GM04504 (cell line): ENCODE measurements at regions not wholly inside any gene's neighbourhood (a gene's known extent, or its start where the extent isn't known, plus 50 kb on each side); places are given as distances from the start of the nearest gene placed in this dataset.
"Not testable (repeated sequence)": the region's sequence is repeated elsewhere in the genome, so short reads cannot be mapped to it uniquely, and the experiment has no call there.

Experiments used
- DNase-seq: peaks from one replicate; pipeline ENCODE4 v3.0.0-alpha.2; 2012; ENCODE audit warnings: low read depth

- DNase-seq, result not testable (repeated sequence)
These were observed 101.0 kb upstream of the HMX1 start for GRCh38 chr4:8972635-8973034.

- DNase-seq, result not testable (repeated sequence)
These were observed 94.3 kb upstream of the HMX1 start for GRCh38 chr4:8965896-8966295.

- DNase-seq, result not testable (repeated sequence)
These were observed 92.7 kb upstream of the HMX1 start for GRCh38 chr4:8964201-8964788.

- DNase-seq, result not testable (repeated sequence)
These were observed 91.9 kb upstream of the HMX1 start for GRCh38 chr4:8963533-8963932.

GRCh38 chr4:8961343-8961742 lies 89.7 kb upstream of the HMX1 start:
- not testable (repeated sequence) for DNase-seq

- DNase-seq, result not testable (repeated sequence)
These were observed 87.8 kb upstream of the HMX1 start for GRCh38 chr4:8959471-8959870.

- not testable (repeated sequence) for DNase-seq
These were observed 82.4 kb upstream of the HMX1 start for GRCh38 chr4:8954001-8954400.

- DNase-seq, result not testable (repeated sequence)
These were observed 81.2 kb upstream of the HMX1 start for GRCh38 chr4:8952791-8953190.

- not testable (repeated sequence) for DNase-seq
These were observed 80.5 kb upstream of the HMX1 start for GRCh38 chr4:8952109-8952508.

- not testable (repeated sequence) for DNase-seq
These were observed 73.9 kb upstream of the HMX1 start for GRCh38 chr4:8945506-8945905.

GRCh38 chr4:8943367-8943766 lies 71.7 kb upstream of the HMX1 start:
- not testable (repeated sequence) for DNase-seq

GRCh38 chr4:8942088-8942487 lies 70.4 kb upstream of the HMX1 start:
- DNase-seq, result not testable (repeated sequence)

GRCh38 chr4:8941492-8941805 lies 69.8 kb upstream of the HMX1 start:
- not testable (repeated sequence) for DNase-seq

- no peak for DNase-seq
These were observed 69.3 kb upstream of the HMX1 start for GRCh38 chr4:8940792-8941491.

GRCh38 chr4:8939840-8940742 lies 68.5 kb upstream of the HMX1 start:
- DNase-seq, result no peak

- DNase-seq, result no peak
These were observed 67.7 kb upstream of the HMX1 start for GRCh38 chr4:8939160-8939839.

GRCh38 chr4:8938623-8939022 lies 67.0 kb upstream of the HMX1 start:
- DNase-seq, result no peak

GRCh38 chr4:8938137-8938536 lies 66.5 kb upstream of the HMX1 start:
- DNase-seq, result no peak

GRCh38 chr4:8932884-8933283 lies 61.2 kb upstream of the HMX1 start:
- no peak for DNase-seq

- DNase-seq, result no peak
These were observed 56.4 kb upstream of the HMX1 start for GRCh38 chr4:8928074-8928473.

- no peak for DNase-seq
These were observed 50.8 kb upstream of the HMX1 start for GRCh38 chr4:8922481-8922880.

- no peak for DNase-seq
These were observed 49.8 kb upstream of the HMX1 start for GRCh38 chr4:8921465-8921864.
